K562 (cell line): ENCODE measurements at regions not wholly inside any gene's neighbourhood (a gene's known extent, or its start where the extent isn't known, plus 50 kb on each side); places are given as distances from the start of the nearest gene placed in this dataset.

ENCODE experiments used
- ATAC-seq: fragments of 200-7000 bp; cut with Tn5 transposase; 3 replicates; pipeline ENCODE4 v1.9.1; 2020; ENCODE audit warnings: moderate library complexity
- BruUV-seq: library from RNA; stranded (reverse); fragments of 400-500 nt; replicated peaks from 2 replicates; lab custom pipeline; 2021; lab: Mats Ljungman, UMichigan
- CTCF ChIA-PET: fragments of 300-600 bp; formaldehyde crosslinking; extraction: SDS; loops from one replicate; lab custom pipeline; 2021; ENCODE audit warnings: low intra/inter-chr PET ratio; lab: Yijun Ruan, JAX
- POLR2A ChIA-PET: fragments of 300-600, 350-650 bp; sonication (Branson Sonifier 250); formaldehyde crosslinking; extraction: SDS; loops from one replicate; lab custom pipeline; 2021; ENCODE audit warnings: antibody characterized with exemption, inconsistent platforms; lab: Yijun Ruan, JAX
- DNase-seq, 4 experiments: peaks; one replicate each; pipeline versions ENCODE4 v3.0.0 to v3.0.0-alpha.2; 2011 to 2018; ENCODE audit warnings: low spot score in 3 of 4, mixed read lengths in 3 of 4; ENCODE audit errors: extremely low read depth in 1 of 4
- FAIRE-seq: peaks from 2 replicates; lab custom pipeline; 2011; peaks lifted over from hg19 to GRCh38; lab: Jason Lieb, UNC
- H2AFZ ChIP-seq: 2 replicates; pipeline ENCODE4 v1.6.0; 2011; ENCODE audit warnings: low read depth, low read length, control low read depth, inconsistent platforms
- H3K27ac ChIP-seq: fragments of 200-600 bp; 3 replicates; pipeline ENCODE4 v1.8.0; 2011; ENCODE audit warnings: low read depth, mild to moderate bottlenecking, control low read depth, inconsistent platforms, low read length, moderate library complexity, mixed read lengths; ENCODE audit errors: extremely low read depth
- H3K27me3 ChIP-seq, 2 experiments: fragments of 300-600 bp in 1 of 2; 2 replicates in 1 of 2; 3 replicates in 1 of 2; pipeline versions ENCODE4 v1.6.0 to v1.8.0; 2011; ENCODE audit warnings: inconsistent platforms in 2 of 2, low read length in 2 of 2, mild to moderate bottlenecking in 1 of 2, mixed read lengths in 1 of 2, moderate library complexity in 1 of 2; ENCODE audit not compliant: control insufficient read depth in 2 of 2, insufficient read depth in 2 of 2
- H3K36me3 ChIP-seq: fragments of 300-600 bp; 3 replicates; pipeline ENCODE4 v1.8.0; 2011; ENCODE audit warnings: mild to moderate bottlenecking, low read length, inconsistent platforms; ENCODE audit not compliant: control insufficient read depth, insufficient read depth
- H3K4me1 ChIP-seq, 2 experiments: fragments of 200-600 bp in 1 of 2; replicated peaks in 1 of 2; 2 replicates in 1 of 2; 3 replicates in 1 of 2; pipeline versions ENCODE4 v1.5.1 to v1.8.0; 2011; ENCODE audit warnings: inconsistent platforms in 2 of 2, low read length in 2 of 2, mild to moderate bottlenecking in 1 of 2, mixed read lengths in 1 of 2, moderate library complexity in 1 of 2; ENCODE audit not compliant: control insufficient read depth in 2 of 2, insufficient read depth in 2 of 2
- H3K4me2 ChIP-seq: 2 replicates; pipeline ENCODE4 v1.6.1; 2011; ENCODE audit warnings: low read length, control low read depth, inconsistent platforms, mixed read lengths; ENCODE audit not compliant: insufficient read depth
- H3K4me3 ChIP-seq: fragments of 200-600 bp; sonication (generic), shearing (Covaris generic); 2 replicates; pipeline ENCODE4 v1.5.1; 2016; ENCODE audit warnings: control low read depth, inconsistent platforms
- H3K79me2 ChIP-seq: fragments of 200-600 bp; 3 replicates; pipeline ENCODE4 v1.8.0; 2011; ENCODE audit warnings: low read length, inconsistent platforms; ENCODE audit not compliant: control insufficient read depth, insufficient read depth
- H3K9ac ChIP-seq, 2 experiments: 2 replicates each; pipeline versions ENCODE4 v1.6.0 to v1.6.1; 2011; ENCODE audit warnings: low read depth in 2 of 2, low read length in 2 of 2, control low read depth in 1 of 2, inconsistent platforms in 1 of 2, mild to moderate bottlenecking in 1 of 2, mixed read lengths in 1 of 2; ENCODE audit not compliant: insufficient read depth in 1 of 2
- H3K9me1 ChIP-seq: one replicate; pipeline ENCODE4 v1.6.0; 2011; ENCODE audit warnings: inconsistent platforms, mild to moderate bottlenecking, low read length, moderate library complexity; ENCODE audit not compliant: control insufficient read depth, insufficient read depth
- H3K9me3 ChIP-seq: replicated peaks from 2 replicates; pipeline ENCODE4 v1.5.1; 2011; ENCODE audit warnings: low read depth, low read length, inconsistent platforms; ENCODE audit not compliant: control insufficient read depth, insufficient read depth
- H4K20me1 ChIP-seq: replicated peaks from 2 replicates; pipeline ENCODE4 v1.6.1; 2011; ENCODE audit warnings: low read length, inconsistent platforms, mixed read lengths; ENCODE audit not compliant: control insufficient read depth, insufficient read depth
- BRF1 ChIP-seq: IDR thresholded peaks from 3 replicates; pipeline ENCODE4 v1.6.1; 2011; ENCODE audit warnings: borderline replicate concordance, mild to moderate bottlenecking; ENCODE audit not compliant: insufficient read length; ENCODE audit errors: extremely low read depth
- CREBBP ChIP-seq: IDR thresholded peaks from one replicate; pipeline ENCODE4 v1.6.1; 2012; ENCODE audit warnings: low read depth, mild to moderate bottlenecking, control low read depth, inconsistent platforms, low read length
- KLF6 ChIP-seq: fragments of 250-450 bp; sonication (Bioruptor Pico); IDR thresholded peaks from 2 replicates; pipeline ENCODE4 v1.4.0; 2020; ENCODE audit warnings: mild to moderate bottlenecking, moderate library complexity, borderline replicate concordance
- MCM2 ChIP-seq: fragments of 450-650 bp; IDR thresholded peaks from 2 replicates; pipeline ENCODE4 v1.6.1; 2017; ENCODE audit warnings: low read depth, mild to moderate bottlenecking
- MEF2D ChIP-seq: conservative IDR thresholded peaks from 2 replicates; pipeline ENCODE4 v1.6.1; 2016; ENCODE audit warnings: low read depth, missing genetic modification characterization, missing compliant biosample characterization
- NUFIP1 ChIP-seq: fragments of 450-650 bp; IDR thresholded peaks from 2 replicates; pipeline ENCODE4 v1.6.1; 2018; ENCODE audit not compliant: partially characterized antibody
- POLR3G ChIP-seq: IDR thresholded peaks from 2 replicates; pipeline ENCODE4 v1.6.1; 2011; ENCODE audit not compliant: insufficient read length, insufficient replicate concordance; ENCODE audit errors: extremely low read depth
- ZKSCAN3 ChIP-seq: fragments of 250-450 bp; sonication (Bioruptor Pico); IDR thresholded peaks from 2 replicates; pipeline ENCODE4 v1.4.0; 2020
- WGBS: fragments of 100-300 bp; shearing (Covaris generic); methylation state at CpG from one replicate; pipeline ENCODE4 v1.1.6; 2016; ENCODE audit warnings: low coverage, mixed read lengths; ENCODE audit not compliant: insufficient coverage; ENCODE audit errors: missing lambda C conversion rate; 5-methylcytosine and 5-hydroxymethylcytosine counted together
- in situ Hi-C: fragments of 300-500 bp; cut with MboI; formaldehyde crosslinking; loops from 4 replicates; pipeline ENCODE4 v1.15.0; 2018; ENCODE audit warnings: inconsistent platforms, mixed read lengths
- intact Hi-C: fragments of 100-400 bp; cut with micrococcal nuclease; formaldehyde crosslinking; loops from 2 replicates; pipeline ENCODE4 v1.14.2; 2022
- TF ChIP-seq, protein P1 (sequence below): conservative IDR thresholded peaks from 2 replicates; pipeline ENCODE4 v1.6.1; 2011; ENCODE audit warnings: low read depth, mild to moderate bottlenecking, low read length; ENCODE audit not compliant: control insufficient read depth

DNA sequence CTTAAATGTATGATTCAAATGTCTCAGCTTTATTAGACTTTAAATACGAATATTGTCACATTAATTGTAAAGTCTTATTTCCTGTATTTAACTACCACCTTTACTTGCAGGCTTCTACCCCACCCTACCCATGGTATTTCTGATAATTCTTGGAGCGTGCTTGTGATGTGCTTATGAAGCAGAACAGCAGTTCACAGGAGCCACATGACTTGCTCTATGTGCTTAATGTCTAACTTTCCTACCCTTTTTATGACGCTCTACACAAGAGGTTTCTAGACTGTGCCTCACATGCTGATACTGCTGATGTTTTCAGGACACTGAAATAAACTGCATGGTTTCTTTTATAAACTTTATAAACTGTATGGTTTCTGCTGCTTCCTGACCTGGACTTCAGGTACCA lies 553.5 kb upstream of the CCDC54 start:
- Histone ChIP-seq H3K36me3 (no peaks in the 10 kb centered on the region), H2AFZ (no peak overlapping the region), H3K9ac (no peak overlapping the region), H3K4me3 (no peak overlapping the region)
- WGBS: 0% methylated on average over 3 of the region's 3 CpGs
- ChIA-PET POLR2A (no interaction called here), CTCF (no interaction called here)
- in situ Hi-C loops: no loop called here
- DNase-seq: no peak
- ATAC-seq: no peak
- TF ChIP-seq CREBBP (no peak), NUFIP1 (no peak), MEF2D (tag) (no peak), ZKSCAN3 (no peak), POLR3G (no peak), KLF6 (CRISPR knock-in tag) (no peak), MCM2 (no peak), BRF1 (no peak)
- TF ChIP-seq, protein P1, sequence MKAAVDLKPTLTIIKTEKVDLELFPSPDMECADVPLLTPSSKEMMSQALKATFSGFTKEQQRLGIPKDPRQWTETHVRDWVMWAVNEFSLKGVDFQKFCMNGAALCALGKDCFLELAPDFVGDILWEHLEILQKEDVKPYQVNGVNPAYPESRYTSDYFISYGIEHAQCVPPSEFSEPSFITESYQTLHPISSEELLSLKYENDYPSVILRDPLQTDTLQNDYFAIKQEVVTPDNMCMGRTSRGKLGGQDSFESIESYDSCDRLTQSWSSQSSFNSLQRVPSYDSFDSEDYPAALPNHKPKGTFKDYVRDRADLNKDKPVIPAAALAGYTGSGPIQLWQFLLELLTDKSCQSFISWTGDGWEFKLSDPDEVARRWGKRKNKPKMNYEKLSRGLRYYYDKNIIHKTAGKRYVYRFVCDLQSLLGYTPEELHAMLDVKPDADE: no peak
- TF ChIP-seq, all 486 proteins: peak for 0
- no peak for FAIRE-seq
- BruUV-seq: no TSS peak
- Histone ChIP-seq H3K4me1 (no peaks in the 10 kb centered on the region), H3K27ac (no peak overlapping the region), H3K4me2 (no peak overlapping the region), H3K79me2 (no peaks in the 10 kb centered on the region), H3K9me3 (no peaks in the 10 kb centered on the region), H3K27me3 (no peaks in the 10 kb centered on the region), H3K9me1 (no peaks in the 10 kb centered on the region), H4K20me1 (no peaks in the 10 kb centered on the region)
- intact Hi-C loops: no loop called here
